ENCODE measurements at regions not wholly inside any gene's neighbourhood (a gene's known extent, or its start where the extent isn't known, plus 50 kb on each side); places are given as distances from the start of the nearest gene placed in this dataset.

DNA sequence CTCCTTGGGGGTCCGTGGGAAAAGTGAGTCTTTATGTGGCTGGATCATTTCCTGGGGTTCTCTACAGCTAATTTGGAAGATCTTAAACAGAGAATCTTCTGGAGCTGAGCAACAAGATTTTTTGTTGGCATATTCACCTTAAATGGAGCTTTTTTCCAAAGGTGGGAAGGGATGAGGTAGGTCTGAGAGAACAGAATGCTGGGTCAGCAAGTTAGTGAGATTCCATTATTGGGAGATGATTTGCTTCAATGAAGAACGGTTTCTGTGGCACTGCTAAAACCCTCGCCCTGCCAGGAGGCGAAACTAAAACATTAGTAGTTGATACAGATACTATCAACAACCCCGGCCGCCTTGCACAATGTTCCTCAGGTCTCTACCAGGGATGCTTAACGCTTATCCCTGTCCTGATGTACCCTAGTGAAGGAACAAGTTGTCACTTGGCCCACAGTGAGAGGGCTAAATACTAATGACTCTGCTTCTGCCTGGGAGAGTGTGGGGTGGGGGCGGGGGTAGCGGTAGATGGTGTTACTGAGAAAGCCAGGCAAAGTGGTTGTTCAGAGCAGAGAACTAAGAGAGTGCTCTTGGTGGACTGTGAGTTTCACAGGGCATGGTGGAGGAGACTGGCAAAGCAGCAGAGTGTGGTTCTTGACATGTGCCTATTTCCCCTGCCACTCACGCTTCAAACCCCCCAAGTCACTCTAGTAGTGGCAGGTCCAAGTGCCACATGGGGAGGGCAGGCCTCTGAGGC is 63.7 kb upstream of the CYP2D6 start:
- TF ChIP-seq RFX5 (IDR thresholded peaks at IDR 0.05) (no peak), ZC3H11A (IDR thresholded peaks at IDR 0.05) (no peak), POLR2A (IDR thresholded peaks at IDR 0.05; ENCODE audit: low read length) (no peak), NR3C1 (IDR thresholded peaks at IDR 0.05) (no peak), HDAC2 (IDR thresholded peaks at IDR 0.05) (no peak)
- TF ChIP-seq, protein P1, sequence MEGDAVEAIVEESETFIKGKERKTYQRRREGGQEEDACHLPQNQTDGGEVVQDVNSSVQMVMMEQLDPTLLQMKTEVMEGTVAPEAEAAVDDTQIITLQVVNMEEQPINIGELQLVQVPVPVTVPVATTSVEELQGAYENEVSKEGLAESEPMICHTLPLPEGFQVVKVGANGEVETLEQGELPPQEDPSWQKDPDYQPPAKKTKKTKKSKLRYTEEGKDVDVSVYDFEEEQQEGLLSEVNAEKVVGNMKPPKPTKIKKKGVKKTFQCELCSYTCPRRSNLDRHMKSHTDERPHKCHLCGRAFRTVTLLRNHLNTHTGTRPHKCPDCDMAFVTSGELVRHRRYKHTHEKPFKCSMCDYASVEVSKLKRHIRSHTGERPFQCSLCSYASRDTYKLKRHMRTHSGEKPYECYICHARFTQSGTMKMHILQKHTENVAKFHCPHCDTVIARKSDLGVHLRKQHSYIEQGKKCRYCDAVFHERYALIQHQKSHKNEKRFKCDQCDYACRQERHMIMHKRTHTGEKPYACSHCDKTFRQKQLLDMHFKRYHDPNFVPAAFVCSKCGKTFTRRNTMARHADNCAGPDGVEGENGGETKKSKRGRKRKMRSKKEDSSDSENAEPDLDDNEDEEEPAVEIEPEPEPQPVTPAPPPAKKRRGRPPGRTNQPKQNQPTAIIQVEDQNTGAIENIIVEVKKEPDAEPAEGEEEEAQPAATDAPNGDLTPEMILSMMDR (IDR thresholded peaks at IDR 0.05): no peak
- TF ChIP-seq, protein P2, sequence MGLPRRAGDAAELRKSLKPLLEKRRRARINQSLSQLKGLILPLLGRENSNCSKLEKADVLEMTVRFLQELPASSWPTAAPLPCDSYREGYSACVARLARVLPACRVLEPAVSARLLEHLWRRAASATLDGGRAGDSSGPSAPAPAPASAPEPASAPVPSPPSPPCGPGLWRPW (IDR thresholded peaks at IDR 0.05): no peak

Measured in A549 (cell line).